Colonic mucosa (tissue), 4 donors: ENCODE measurements at regions not wholly inside any gene's neighbourhood (a gene's known extent, or its start where the extent isn't known, plus 50 kb on each side); places are given as distances from the start of the nearest gene placed in this dataset.

Source experiments
- DNase-seq: peaks from one replicate; pipeline ENCODE4 v3.0.0-alpha.2; 2020
- H3K27ac ChIP-seq: fragments of 200-600 bp; one replicate; pipeline ENCODE4 v1.8.0; 2021
- H3K27me3 ChIP-seq: fragments of 200-600 bp; one replicate; pipeline ENCODE4 v1.8.0; 2021
- H3K36me3 ChIP-seq: fragments of 200-600 bp; one replicate; pipeline ENCODE4 v1.8.0; 2021
- H3K4me1 ChIP-seq: fragments of 200-600 bp; one replicate; pipeline ENCODE4 v1.8.0; 2021; ENCODE audit warnings: mild to moderate bottlenecking
- H3K4me3 ChIP-seq: fragments of 200-600 bp; one replicate; pipeline ENCODE4 v1.8.0; 2021
- H3K9ac ChIP-seq, 2 donors: one replicate each; pipeline ENCODE4 v1.7.0; 2013; ENCODE audit warnings: control low read depth in 2 of 2, low read depth in 2 of 2, low read length in 2 of 2
- H3K9me3 ChIP-seq: fragments of 200-600 bp; one replicate; pipeline ENCODE4 v1.8.0; 2021
- intact Hi-C: fragments of 100-400 bp; cut with DNase I; formaldehyde crosslinking; loops from one replicate; pipeline ENCODE4 v1.14.1; 2022
- TF ChIP-seq, protein P1 (sequence below): fragments of 200-600 bp; IDR thresholded peaks from one replicate; pipeline ENCODE4 v1.8.0; 2022; ENCODE audit warnings: antibody characterized with exemption, mild to moderate bottlenecking
- donor health status: healthy.
- donor health status: DM: no; HTN: no; CAD: no.
- donor health status: DM: no; HTN: no; CAD: no.

DNA sequence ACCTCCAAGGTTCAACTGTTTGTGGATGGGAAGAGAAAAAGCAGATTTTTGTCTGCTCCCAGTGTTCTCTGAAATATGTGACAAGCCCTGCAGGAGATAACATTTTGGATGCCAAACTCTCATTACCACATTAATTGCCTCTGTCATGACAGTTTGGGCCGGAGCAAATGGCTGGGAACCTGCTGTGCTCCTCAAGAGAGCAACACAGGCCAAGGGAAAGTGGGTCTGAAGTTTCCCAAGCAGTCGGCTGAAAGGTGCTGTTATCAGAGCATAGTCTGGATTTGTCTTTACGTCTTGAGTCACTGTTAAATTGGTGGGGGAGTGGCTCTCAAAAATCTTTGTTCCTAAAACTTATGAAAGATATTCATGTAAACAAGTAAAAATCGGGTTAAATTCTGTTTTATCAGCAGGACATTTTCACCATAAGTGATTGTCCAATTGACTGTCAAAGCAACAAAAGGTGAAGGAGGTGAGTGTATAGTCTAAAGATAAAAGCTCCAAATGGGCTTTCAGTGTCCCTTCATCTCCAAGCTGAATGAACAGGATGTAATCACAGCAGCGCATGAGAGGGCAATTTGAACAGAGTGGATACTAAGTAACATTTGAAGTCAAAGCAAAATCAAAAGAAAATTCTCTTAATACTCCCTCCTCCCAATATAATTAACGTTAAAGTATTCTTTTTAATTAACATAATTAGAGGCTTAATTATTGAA is 844.8 kb downstream of the PCDH17 start:
- H3K27ac ChIP-seq = no peak overlapping the region
- no peaks in the 10 kb centered on the region for H3K27me3 ChIP-seq
- intact Hi-C loops = no loop called here
- no peak overlapping the region for H3K9ac ChIP-seq
- no peak overlapping the region for H3K4me3 ChIP-seq
- TF ChIP-seq, protein P1, sequence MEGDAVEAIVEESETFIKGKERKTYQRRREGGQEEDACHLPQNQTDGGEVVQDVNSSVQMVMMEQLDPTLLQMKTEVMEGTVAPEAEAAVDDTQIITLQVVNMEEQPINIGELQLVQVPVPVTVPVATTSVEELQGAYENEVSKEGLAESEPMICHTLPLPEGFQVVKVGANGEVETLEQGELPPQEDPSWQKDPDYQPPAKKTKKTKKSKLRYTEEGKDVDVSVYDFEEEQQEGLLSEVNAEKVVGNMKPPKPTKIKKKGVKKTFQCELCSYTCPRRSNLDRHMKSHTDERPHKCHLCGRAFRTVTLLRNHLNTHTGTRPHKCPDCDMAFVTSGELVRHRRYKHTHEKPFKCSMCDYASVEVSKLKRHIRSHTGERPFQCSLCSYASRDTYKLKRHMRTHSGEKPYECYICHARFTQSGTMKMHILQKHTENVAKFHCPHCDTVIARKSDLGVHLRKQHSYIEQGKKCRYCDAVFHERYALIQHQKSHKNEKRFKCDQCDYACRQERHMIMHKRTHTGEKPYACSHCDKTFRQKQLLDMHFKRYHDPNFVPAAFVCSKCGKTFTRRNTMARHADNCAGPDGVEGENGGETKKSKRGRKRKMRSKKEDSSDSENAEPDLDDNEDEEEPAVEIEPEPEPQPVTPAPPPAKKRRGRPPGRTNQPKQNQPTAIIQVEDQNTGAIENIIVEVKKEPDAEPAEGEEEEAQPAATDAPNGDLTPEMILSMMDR = no peak
- no peak for DNase-seq
- no peaks in the 10 kb centered on the region for H3K9me3 ChIP-seq
- no peaks in the 10 kb centered on the region for H3K36me3 ChIP-seq
- H3K4me1 ChIP-seq = no peaks in the 10 kb centered on the region

GRCh38 chr13:58478858-58479257 is 847.3 kb downstream of the PCDH17 start:
- intact Hi-C loops = no loop called here
- no peaks in the 10 kb centered on the region for H3K36me3 ChIP-seq
- H3K9ac ChIP-seq = no peak overlapping the region
- no peak for DNase-seq
- TF ChIP-seq, protein P1 = no peak
- H3K4me3 ChIP-seq = no peak overlapping the region
- H3K27me3 ChIP-seq = no peaks in the 10 kb centered on the region
- no peaks in the 10 kb centered on the region for H3K4me1 ChIP-seq
- H3K9me3 ChIP-seq = no peaks in the 10 kb centered on the region
- no peak overlapping the region for H3K27ac ChIP-seq

DNA sequence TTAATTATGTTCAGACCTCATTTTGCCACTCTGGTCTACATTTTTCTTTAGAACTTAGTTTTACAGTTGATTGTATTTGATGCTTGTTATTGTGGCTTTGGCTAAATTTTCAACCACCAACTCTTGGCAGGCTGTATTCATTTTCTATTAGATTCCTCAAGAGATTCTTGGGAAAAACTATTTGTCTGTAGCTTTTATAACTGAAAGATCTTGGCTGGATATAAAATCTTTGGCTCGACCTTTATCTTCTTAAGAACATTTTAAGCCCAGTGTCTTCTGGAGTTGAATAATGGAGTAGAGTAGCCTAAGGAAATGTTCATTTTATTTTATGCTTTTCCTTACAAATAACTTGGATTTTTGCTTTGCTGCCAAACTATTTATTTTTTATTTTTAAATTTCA is 848.5 kb downstream of the PCDH17 start:
- intact Hi-C loops = no loop called here
- Histone ChIP-seq H3K4me1 (no peaks in the 10 kb centered on the region), H3K4me3 (no peak overlapping the region), H3K36me3 (no peaks in the 10 kb centered on the region), H3K9me3 (no peaks in the 10 kb centered on the region), H3K27ac (no peak overlapping the region), H3K9ac (no peak overlapping the region), H3K27me3 (no peaks in the 10 kb centered on the region)
- TF ChIP-seq, protein P1 = no peak
- no peak for DNase-seq

DNA sequence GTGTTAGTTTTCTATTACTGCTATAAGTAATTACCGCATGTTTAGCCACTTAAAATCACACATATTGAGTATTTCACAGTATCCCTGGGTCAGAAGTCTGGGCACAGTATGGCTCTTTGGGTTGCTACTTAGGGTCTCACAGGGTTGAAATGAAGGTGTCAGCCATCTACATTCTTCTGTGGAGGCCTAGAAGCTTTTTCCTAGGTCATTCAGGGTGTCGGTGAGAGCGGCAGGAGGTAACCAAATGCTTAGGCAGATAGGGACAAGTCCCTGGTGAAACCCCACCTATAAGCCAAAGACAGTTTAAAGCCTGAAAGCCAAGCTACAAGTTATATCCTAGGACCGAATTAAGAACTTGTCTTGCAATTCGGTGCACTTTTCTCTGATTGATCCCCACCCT is 856.7 kb downstream of the PCDH17 start:
- Histone ChIP-seq H3K9ac (no peak overlapping the region), H3K27me3 (no peaks in the 10 kb centered on the region), H3K9me3 (no peaks in the 10 kb centered on the region), H3K4me1 (no peaks in the 10 kb centered on the region), H3K27ac (no peak overlapping the region), H3K4me3 (no peak overlapping the region), H3K36me3 (no peaks in the 10 kb centered on the region)
- intact Hi-C loops = no loop called here
- DNase-seq = no peak
- TF ChIP-seq, protein P1 = no peak

DNA sequence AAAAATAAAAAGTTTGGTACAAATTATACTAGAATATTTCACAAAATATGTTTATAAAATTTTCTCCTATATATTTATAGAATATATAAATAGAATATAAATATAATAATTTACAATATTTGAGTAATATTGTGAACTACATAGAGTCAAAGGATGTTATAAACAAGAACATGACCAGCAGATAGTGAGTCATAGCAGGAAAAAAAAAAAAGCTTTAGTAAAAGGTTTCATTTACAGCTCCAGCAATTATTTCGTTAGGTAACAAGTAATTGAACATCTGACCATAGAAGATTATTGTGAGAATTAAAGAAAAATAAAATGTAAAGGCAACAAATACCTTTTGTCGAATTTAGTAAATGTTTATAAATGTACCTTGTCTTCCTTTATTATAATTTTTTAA is 864.1 kb downstream of the PCDH17 start:
- Histone ChIP-seq H3K27ac (no peak overlapping the region), H3K36me3 (no peaks in the 10 kb centered on the region), H3K4me1 (no peaks in the 10 kb centered on the region), H3K27me3 (no peaks in the 10 kb centered on the region), H3K9ac (no peak overlapping the region), H3K9me3 (no peaks in the 10 kb centered on the region), H3K4me3 (no peak overlapping the region)
- TF ChIP-seq, protein P1 = no peak
- intact Hi-C loops = no loop called here
- no peak for DNase-seq
